H1 (cell line): ENCODE measurements at regions not wholly inside any gene's neighbourhood (a gene's known extent, or its start where the extent isn't known, plus 50 kb on each side); places are given as distances from the start of the nearest gene placed in this dataset.

ENCODE experiments used
- CTCF ChIA-PET: fragments of 300-600 bp; sonication (Branson Sonifier 250); formaldehyde crosslinking; loops from one replicate; lab custom pipeline; 2021; ENCODE audit not compliant: partially characterized antibody; lab: Charles Lee
- POLR2A ChIA-PET: fragments of 300-600 bp; sonication (Branson Sonifier 250); formaldehyde crosslinking; loops from one replicate; lab custom pipeline; 2021; ENCODE audit warnings: inconsistent platforms; ENCODE audit not compliant: partially characterized antibody; lab: Charles Lee
- DNase-seq, 2 experiments: peaks; one replicate each; pipeline versions ENCODE4 v3.0.0 to v3.0.0-alpha.2; 2010 to 2022; ENCODE audit warnings: low spot score in 2 of 2, low read depth in 1 of 2, mixed read lengths in 1 of 2
- FAIRE-seq: peaks from 2 replicates; lab custom pipeline; 2011; peaks lifted over from hg19 to GRCh38; lab: Jason Lieb, UNC
- H2AFZ ChIP-seq: 2 replicates; pipeline ENCODE4 v1.8.1; 2012; ENCODE audit warnings: low read length, inconsistent platforms
- H2AK5ac ChIP-seq: 2 replicates; pipeline ENCODE4 v1.6.1; 2013; ENCODE audit warnings: low read depth, low read length
- H2BK120ac ChIP-seq: replicated peaks from 2 replicates; pipeline ENCODE3; 2013; ENCODE audit warnings: low read depth, low read length, inconsistent platforms
- H2BK12ac ChIP-seq: 2 replicates; pipeline ENCODE4 v1.6.1; 2013; ENCODE audit warnings: low read depth, low read length
- H2BK15ac ChIP-seq: 2 replicates; pipeline ENCODE4 v1.6.1; 2013; ENCODE audit warnings: low read length
- H2BK20ac ChIP-seq: 2 replicates; pipeline ENCODE4 v1.6.1; 2013; ENCODE audit warnings: low read length
- H2BK5ac ChIP-seq: 2 replicates; pipeline ENCODE4 v1.6.1; 2013; ENCODE audit warnings: low read depth, low read length
- H3K14ac ChIP-seq: 2 replicates; pipeline ENCODE4 v1.6.1; 2013; ENCODE audit warnings: inconsistent platforms; ENCODE audit not compliant: insufficient read length
- H3K18ac ChIP-seq: 2 replicates; pipeline ENCODE4 v1.6.1; 2013; ENCODE audit warnings: low read length; ENCODE audit errors: extremely low read depth
- H3K23ac ChIP-seq: 2 replicates; pipeline ENCODE4 v1.6.1; 2013; ENCODE audit warnings: inconsistent platforms; ENCODE audit not compliant: insufficient read length
- H3K23me2 ChIP-seq: 2 replicates; pipeline ENCODE4 v1.6.1; 2013; ENCODE audit warnings: low read depth, low read length
- H3K27ac ChIP-seq: 2 replicates; pipeline ENCODE4 v1.6.1; 2011; ENCODE audit warnings: low read depth, low read length, inconsistent platforms
- H3K27me3 ChIP-seq, 4 experiments: replicated peaks in 1 of 4; 1 replicate in 1 of 4; 2 replicates in 3 of 4; pipeline versions ENCODE4 v1.6.1 to v1.8.1; 2011 to 2013; ENCODE audit warnings: low read length in 3 of 4, mild to moderate bottlenecking in 3 of 4, inconsistent platforms in 2 of 4, mixed read lengths in 2 of 4, moderate library complexity in 1 of 4; ENCODE audit not compliant: control insufficient read depth in 3 of 4, insufficient read depth in 3 of 4; ENCODE audit errors: extremely low read depth in 1 of 4
- H3K36me3 ChIP-seq, 4 experiments: 2 replicates each; pipeline versions ENCODE4 v1.6.1 to v1.8.1; 2011 to 2013; ENCODE audit warnings: mild to moderate bottlenecking in 4 of 4, low read length in 3 of 4, moderate library complexity in 2 of 4, control low read depth in 1 of 4, inconsistent platforms in 1 of 4; ENCODE audit not compliant: insufficient read depth in 4 of 4, control insufficient read depth in 2 of 4
- H3K4ac ChIP-seq: replicated peaks from 2 replicates; pipeline ENCODE3; 2013; ENCODE audit warnings: low read length, low read depth, mixed read lengths, inconsistent platforms; ENCODE audit not compliant: insufficient read length
- H3K4me1 ChIP-seq, 4 experiments: replicated peaks in 1 of 4; 1 replicate in 1 of 4; 2 replicates in 3 of 4; pipeline versions ENCODE4 v1.6.1 to v1.8.1; 2011 to 2013; ENCODE audit warnings: low read length in 3 of 4, inconsistent platforms in 2 of 4, mixed read lengths in 1 of 4; ENCODE audit not compliant: insufficient read depth in 4 of 4, control insufficient read depth in 3 of 4
- H3K4me2 ChIP-seq, 2 experiments: 2 replicates each; pipeline versions ENCODE4 v1.6.1 to v1.8.1; 2011 to 2013; ENCODE audit warnings: low read depth in 2 of 2, low read length in 2 of 2, control low read depth in 1 of 2, inconsistent platforms in 1 of 2, mild to moderate bottlenecking in 1 of 2; ENCODE audit not compliant: insufficient read depth in 1 of 2
- H3K4me3 ChIP-seq, 4 experiments: fragments of 200-600, 300-600 bp in 1 of 4; sonication (generic), shearing (Covaris generic), sonication (Bioruptor Twin) in 1 of 4; 2 replicates each; pipeline versions ENCODE4 v1.5.1 to v1.8.1; 2011 to 2016; ENCODE audit warnings: low read length in 4 of 4, low read depth in 3 of 4, control low read depth in 2 of 4, inconsistent platforms in 2 of 4, mild to moderate bottlenecking in 2 of 4, mixed read lengths in 1 of 4, moderate library complexity in 1 of 4; ENCODE audit not compliant: insufficient read depth in 2 of 4; ENCODE audit errors: extremely low read depth in 1 of 4
- H3K56ac ChIP-seq: replicated peaks from 2 replicates; pipeline ENCODE3; 2013; ENCODE audit warnings: low read depth, mild to moderate bottlenecking, mixed read lengths, low read length, inconsistent platforms; ENCODE audit not compliant: insufficient read length
- H3K79me1 ChIP-seq: 2 replicates; pipeline ENCODE4 v1.6.1; 2013; ENCODE audit warnings: low read depth, low read length, control low read depth
- H3K79me2 ChIP-seq, 2 experiments: 2 replicates each; pipeline versions ENCODE4 v1.6.1 to v1.8.1; 2012 to 2013; ENCODE audit warnings: low read length in 2 of 2, mild to moderate bottlenecking in 2 of 2, inconsistent platforms in 1 of 2; ENCODE audit not compliant: insufficient read depth in 2 of 2, control insufficient read depth in 1 of 2
- H3K9ac ChIP-seq, 4 experiments: replicated peaks in 1 of 4; 1 replicate in 1 of 4; 2 replicates in 3 of 4; pipeline versions ENCODE4 v1.6.1 to v1.8.1; 2011 to 2013; ENCODE audit warnings: low read depth in 3 of 4, low read length in 3 of 4, control low read depth in 2 of 4, mild to moderate bottlenecking in 2 of 4, moderate library complexity in 2 of 4, inconsistent platforms in 1 of 4; ENCODE audit errors: extremely low read depth in 1 of 4
- H3K9me3 ChIP-seq, 2 experiments: 2 replicates each; pipeline versions ENCODE4 v1.6.1 to v1.8.1; 2012 to 2013; ENCODE audit warnings: mild to moderate bottlenecking in 2 of 2, moderate library complexity in 2 of 2, control low read depth in 1 of 2, inconsistent platforms in 1 of 2, low read depth in 1 of 2, low read length in 1 of 2, mixed read lengths in 1 of 2; ENCODE audit not compliant: insufficient read depth in 2 of 2
- H4K20me1 ChIP-seq, 2 experiments: replicated peaks in 1 of 2; 2 replicates each; pipeline versions ENCODE3 to v1.8.1; 2011 to 2013; ENCODE audit warnings: inconsistent platforms in 2 of 2, low read length in 2 of 2, mild to moderate bottlenecking in 1 of 2; ENCODE audit not compliant: insufficient read depth in 2 of 2, control insufficient read depth in 1 of 2
- H4K5ac ChIP-seq: 2 replicates; pipeline ENCODE4 v1.6.1; 2013; ENCODE audit warnings: low read length, low read depth, mixed read lengths, inconsistent platforms; ENCODE audit not compliant: insufficient read length
- H4K8ac ChIP-seq: 2 replicates; pipeline ENCODE4 v1.8.0; 2013; ENCODE audit warnings: mild to moderate bottlenecking, moderate library complexity, low read length, inconsistent platforms; ENCODE audit not compliant: insufficient read depth; ENCODE audit errors: extremely low read depth
- H4K91ac ChIP-seq: replicated peaks from 2 replicates; pipeline ENCODE3; 2013; ENCODE audit warnings: low read length, mixed read lengths, inconsistent platforms; ENCODE audit not compliant: insufficient read length
- CHD1 ChIP-seq: IDR thresholded peaks from 2 replicates; pipeline ENCODE4 v1.6.1; 2012; ENCODE audit warnings: low read depth, low read length, improper control_type of control experiment
- E2F6 ChIP-seq: IDR thresholded peaks from 2 replicates; pipeline ENCODE4 v1.6.1; 2012; ENCODE audit warnings: inconsistent platforms
- EGR1 ChIP-seq: IDR thresholded peaks from 2 replicates; pipeline ENCODE4 v1.6.1; 2011; ENCODE audit warnings: low read depth, low read length, borderline replicate concordance
- HDAC6 ChIP-seq: IDR thresholded peaks from one replicate; pipeline ENCODE4 v1.7.1; 2012; ENCODE audit warnings: low read depth, mild to moderate bottlenecking, inconsistent platforms, low read length, moderate library complexity
- KDM5A ChIP-seq: fragments of 200-600 bp; IDR thresholded peaks from 2 replicates; pipeline ENCODE4 v1.7.1; 2012; ENCODE audit warnings: mild to moderate bottlenecking, low read length, inconsistent platforms, mixed read lengths
- MAX ChIP-seq: IDR thresholded peaks from 2 replicates; pipeline ENCODE4 v1.6.1; 2012; ENCODE audit warnings: inconsistent platforms
- NRF1 ChIP-seq: IDR thresholded peaks from 2 replicates; pipeline ENCODE4 v1.6.1; 2011; ENCODE audit warnings: mild to moderate bottlenecking, low read depth, low read length, improper control_type of control experiment
- PHF8 ChIP-seq: fragments of 200-600 bp; sonication (generic); conservative IDR thresholded peaks from 2 replicates; pipeline ENCODE4 v1.7.1; 2012; ENCODE audit warnings: low read depth, mild to moderate bottlenecking, inconsistent platforms, low read length, moderate library complexity
- RBBP5 ChIP-seq: IDR thresholded peaks from 2 replicates; pipeline ENCODE4 v1.7.1; 2012; ENCODE audit warnings: low read depth, mild to moderate bottlenecking, inconsistent platforms, low read length, moderate library complexity, borderline replicate concordance
- RFX5 ChIP-seq: IDR thresholded peaks from 2 replicates; pipeline ENCODE4 v1.6.1; 2011; ENCODE audit warnings: low read depth, low read length, improper control_type of control experiment, borderline replicate concordance
- SIRT6 ChIP-seq: IDR thresholded peaks from one replicate; pipeline ENCODE4 v1.7.1; 2012; ENCODE audit warnings: low read length, inconsistent platforms
- SP1 ChIP-seq: IDR thresholded peaks from 2 replicates; pipeline ENCODE4 v1.6.1; 2011; ENCODE audit warnings: low read depth, low read length
- SP2 ChIP-seq: IDR thresholded peaks from 2 replicates; pipeline ENCODE4 v1.6.1; 2012; ENCODE audit warnings: mild to moderate bottlenecking, low read length, inconsistent platforms
- TAF1 ChIP-seq: IDR thresholded peaks from 2 replicates; pipeline ENCODE4 v1.6.1; 2011; ENCODE audit warnings: mild to moderate bottlenecking, low read depth, low read length
- TEAD4 ChIP-seq: IDR thresholded peaks from 2 replicates; pipeline ENCODE4 v1.6.1; 2012; ENCODE audit warnings: low read depth, low read length, inconsistent platforms, mixed read lengths
- ZNF274 ChIP-seq: IDR thresholded peaks from 2 replicates; pipeline ENCODE4 v1.7.0; 2012; ENCODE audit warnings: low read length, borderline replicate concordance; ENCODE audit errors: extremely low read depth
- WGBS, 2 experiments: shearing (Covaris generic) in 1 of 2; methylation state at CpG; one replicate each; pipeline versions ENCODE4 v1.1.6 to v1.1.7; 2013 to 2015; ENCODE audit warnings: low lambda C conversion rate in 2 of 2, mixed read lengths in 2 of 2, inconsistent platforms in 1 of 2, low coverage in 1 of 2, missing lambda C conversion rate in 1 of 2; ENCODE audit not compliant: insufficient replicate concordance in 2 of 2, insufficient coverage in 1 of 2, insufficient read length in 1 of 2; ENCODE audit errors: extremely low coverage in 1 of 2, missing lambda C conversion rate in 1 of 2; 5-methylcytosine and 5-hydroxymethylcytosine counted together

GRCh38 chr5:168126606-168127005 lies 164.8 kb upstream of the WWC1 start:
- Histone ChIP-seq H2BK5ac (no peak overlapping the region), H3K4me3 (no peak overlapping the region), H2AFZ (no peak overlapping the region), H3K4me2 (no peak overlapping the region), H2BK12ac (no peak overlapping the region), H3K23me2 (no peaks in the 10 kb centered on the region), H2BK15ac (no peak overlapping the region), H3K79me1 (no peaks in the 10 kb centered on the region), H3K4me1 (peaks cover 0 to 6% (median 2%) of the 10 kb centered on the region in 4 experiments; a peak in 1 of 7 replicates), H3K36me3 (no peaks in the 10 kb centered on the region), H3K18ac (no peak overlapping the region), H2AK5ac (no peak overlapping the region), H3K14ac (no peak overlapping the region), H2BK20ac (no peak overlapping the region), H3K9me3 (no peaks in the 10 kb centered on the region), H3K4ac (no peak overlapping the region), H4K5ac (no peak overlapping the region), H4K8ac (peak overlapping the region; percentile 82; the same call in 1 of the 2 replicates), H3K79me2 (no peaks in the 10 kb centered on the region), H3K27me3 (no peaks in the 10 kb centered on the region), H3K56ac (no peak overlapping the region), H2BK120ac (no peak overlapping the region), H4K20me1 (no peaks in the 10 kb centered on the region), H4K91ac (no peak overlapping the region), H3K9ac (no peak overlapping the region), H3K23ac (no peak overlapping the region), H3K27ac (no peak overlapping the region)
- ChIA-PET POLR2A (no interaction called here), CTCF (interaction anchor here (0.9 to 1.3 kb wide), 3 partner anchors 13 to 93 kb away, joined by 3 read pairs; no protein-coding TSS in a partner anchor)
- no peak for DNase-seq
- WGBS, 2 experiments, result 96% methylated on average over 15 of the region's 15 CpGs; no CpG with 5 or more reads in 1 of the 2 experiments
- FAIRE-seq, result no peak
- TF ChIP-seq SIRT6 (no peak), TAF1 (no peak), TEAD4 (no peak), SP1 (no peak), E2F6 (no peak), PHF8 (no peak), MAX (no peak), RBBP5 (no peak), HDAC6 (no peak), ZNF274 (no peak), EGR1 (no peak), KDM5A (no peak), NRF1 (no peak), RFX5 (no peak), CHD1 (no peak), SP2 (no peak)
